RCC 7860 (cell line): ENCODE measurements at regions not wholly inside any gene's neighbourhood (a gene's known extent, or its start where the extent isn't known, plus 50 kb on each side); places are given as distances from the start of the nearest gene placed in this dataset.

ENCODE experiments used
- DNase-seq: peaks from one replicate; pipeline ENCODE4 v3.0.0-alpha.2; 2015; ENCODE audit warnings: low spot score
- FAIRE-seq: peaks from 2 replicates; lab custom pipeline; 2012; peaks lifted over from hg19 to GRCh38; lab: Jason Lieb, UNC

DNA sequence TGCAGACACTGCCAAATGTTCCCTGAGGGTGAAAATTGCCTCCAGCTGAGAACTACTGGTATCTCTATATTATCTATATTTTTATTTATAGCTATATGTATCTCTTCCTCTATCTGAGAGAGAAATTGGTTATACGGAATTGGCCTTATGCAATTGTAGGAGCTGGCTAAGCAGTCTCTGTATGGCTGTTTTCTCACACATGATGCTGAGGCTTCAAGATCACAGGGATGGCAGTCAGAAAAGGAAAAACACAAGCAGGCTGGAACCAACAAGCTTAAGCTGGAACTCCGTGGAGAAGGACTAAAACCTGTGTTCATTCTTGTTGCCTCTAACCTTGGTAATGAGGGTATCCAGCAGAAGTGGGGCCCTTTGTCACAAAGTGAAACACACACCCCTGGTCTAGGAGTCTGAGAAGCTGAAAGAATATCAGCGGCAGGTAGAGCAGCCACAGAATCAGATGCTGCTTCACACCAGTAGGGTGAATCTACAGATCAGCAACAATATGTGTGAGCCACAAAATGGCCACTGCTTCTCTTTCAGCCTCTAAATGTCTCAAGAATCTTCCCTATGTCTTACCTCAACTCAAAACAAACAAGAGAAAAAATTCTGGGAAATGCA, 166.5 kb upstream of the PPP1R2C start:
- no peak for DNase-seq
- no peak for FAIRE-seq

DNA sequence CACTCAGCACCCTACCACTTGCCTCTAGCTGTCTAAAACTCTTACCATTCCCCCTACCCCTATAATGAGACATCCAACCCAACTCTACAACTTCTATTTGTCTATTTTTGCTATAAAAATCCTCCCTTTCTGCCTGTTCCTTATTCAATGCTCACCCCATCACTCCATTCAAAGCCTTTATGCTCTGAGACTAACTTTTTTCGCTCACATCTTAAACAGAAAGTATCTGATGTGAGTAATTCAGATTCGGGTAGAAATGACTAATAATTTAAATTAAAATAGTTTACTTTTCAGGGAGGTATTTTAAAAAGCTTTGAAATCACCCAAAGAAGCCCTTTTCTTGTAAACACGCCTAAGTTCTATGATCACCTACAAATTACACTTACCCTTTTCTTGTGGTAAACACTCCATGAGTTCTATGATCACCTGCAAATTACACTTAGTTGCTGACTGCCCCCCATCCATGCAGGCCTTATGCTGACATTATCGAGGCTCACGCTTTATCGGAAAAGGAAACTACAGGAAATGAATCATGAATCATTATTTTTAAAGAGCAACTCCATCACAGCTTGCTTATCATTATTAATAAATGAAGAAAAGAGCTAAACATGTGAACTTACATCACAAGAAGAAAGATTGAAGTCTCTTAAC, 168.7 kb upstream of the PPP1R2C start:
- no peak for FAIRE-seq
- DNase-seq: no peak

DNA sequence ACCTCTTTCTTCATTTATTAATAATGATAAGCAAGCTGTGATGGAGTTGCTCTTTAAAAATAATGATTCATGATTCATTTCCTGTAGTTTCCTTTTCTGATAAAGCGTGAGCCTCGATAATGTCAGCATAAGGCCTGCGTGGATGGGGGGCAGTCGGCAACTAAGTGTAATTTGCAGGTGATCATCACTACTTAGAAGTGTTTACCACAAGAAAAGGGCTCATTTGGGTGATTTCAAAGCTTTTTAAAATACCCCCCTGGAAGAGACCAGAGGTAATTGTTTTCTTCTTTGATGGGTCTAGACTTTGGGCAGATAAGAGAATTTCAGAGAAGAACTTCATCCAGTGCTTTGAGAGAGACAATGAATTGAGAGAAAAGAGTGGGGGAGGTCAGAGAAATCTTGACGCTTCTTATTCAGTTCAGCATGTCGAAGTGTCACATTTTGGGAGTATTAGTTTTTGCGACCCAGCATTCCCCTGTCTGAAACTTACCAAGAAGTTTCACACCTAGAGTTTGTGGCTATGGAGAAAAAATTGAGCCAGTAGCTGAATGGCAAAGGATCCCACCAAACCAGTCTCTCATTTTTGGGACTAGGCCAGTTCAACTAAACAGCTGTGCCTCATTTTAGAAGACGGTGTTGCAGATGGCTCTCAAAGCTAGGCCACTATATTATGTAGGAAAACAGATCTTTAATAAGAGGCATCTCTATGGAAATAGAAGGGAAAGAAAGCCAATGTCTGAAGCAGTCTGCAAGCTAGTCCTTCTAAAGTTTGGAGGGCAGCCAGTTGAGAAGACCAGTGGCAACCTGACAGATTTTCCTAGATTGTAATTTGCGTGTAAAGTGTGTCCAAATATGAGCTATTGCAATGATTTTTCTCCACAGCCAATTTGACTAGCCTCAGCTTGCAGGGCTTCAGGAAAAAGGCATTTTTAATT, 171.0 kb upstream of the PPP1R2C start:
- FAIRE-seq (no peak), DNase-seq (no peak)

DNA sequence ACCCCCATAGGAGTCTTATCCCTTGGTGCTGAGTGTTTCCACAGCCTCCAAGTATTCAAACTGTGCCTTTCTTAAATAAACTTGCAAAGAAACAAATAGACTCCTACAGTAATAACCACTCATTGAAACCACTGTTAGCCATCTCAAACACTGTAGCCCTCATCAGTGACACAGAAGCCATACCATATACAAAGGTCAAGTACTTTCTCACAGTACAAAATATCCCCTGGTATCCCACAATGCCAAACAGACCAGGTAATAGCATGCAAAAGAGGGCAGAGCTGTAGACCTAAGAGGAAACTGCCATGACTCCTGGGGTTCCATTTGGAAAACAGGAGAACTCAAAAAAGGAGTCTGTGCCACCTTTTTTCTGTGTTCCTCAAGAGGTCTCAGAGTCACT, 173.8 kb upstream of the PPP1R2C start:
- DNase-seq: no peak
- no peak for FAIRE-seq

DNA sequence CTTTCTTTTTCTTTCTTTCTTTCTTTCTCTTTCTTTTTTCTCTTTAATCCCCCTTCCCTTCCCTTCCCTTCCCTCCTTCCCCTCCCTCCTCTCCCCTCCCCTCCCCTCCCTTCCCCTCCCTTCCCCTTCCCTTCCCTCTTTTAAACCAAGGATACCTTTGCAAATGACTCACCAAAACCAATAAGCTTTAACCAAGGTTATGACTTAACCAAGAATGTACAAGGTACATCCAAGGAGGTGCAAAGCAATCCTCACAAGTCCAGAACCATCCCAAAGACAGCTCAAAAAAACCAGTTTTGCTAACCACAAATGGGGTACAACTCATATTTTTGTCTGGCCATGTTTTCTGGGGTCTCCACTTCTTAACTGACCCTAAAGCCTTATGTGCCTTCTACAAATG, 174.7 kb upstream of the PPP1R2C start:
- DNase-seq (peak; percentile 5), FAIRE-seq (no peak)

DNA sequence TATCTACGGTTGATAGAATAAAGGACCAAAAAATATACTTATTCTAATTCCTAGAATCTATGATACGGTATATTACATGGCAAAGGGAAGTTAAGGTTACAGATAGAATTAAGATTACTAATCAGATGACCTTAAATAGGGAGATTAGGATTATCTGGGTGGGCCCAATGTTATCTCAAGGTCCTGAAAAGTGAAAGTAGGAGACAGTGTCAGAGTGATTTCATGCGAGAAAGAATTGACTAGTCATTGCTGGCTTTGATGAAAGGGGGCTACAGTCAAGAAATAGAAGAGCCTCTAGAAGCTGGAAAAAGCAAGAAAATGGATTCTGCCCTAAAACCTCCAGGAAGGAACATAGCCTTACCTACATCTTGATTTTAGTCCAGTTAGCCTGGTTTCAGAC, 176.9 kb upstream of the PPP1R2C start:
- DNase-seq: no peak
- no peak for FAIRE-seq

DNA sequence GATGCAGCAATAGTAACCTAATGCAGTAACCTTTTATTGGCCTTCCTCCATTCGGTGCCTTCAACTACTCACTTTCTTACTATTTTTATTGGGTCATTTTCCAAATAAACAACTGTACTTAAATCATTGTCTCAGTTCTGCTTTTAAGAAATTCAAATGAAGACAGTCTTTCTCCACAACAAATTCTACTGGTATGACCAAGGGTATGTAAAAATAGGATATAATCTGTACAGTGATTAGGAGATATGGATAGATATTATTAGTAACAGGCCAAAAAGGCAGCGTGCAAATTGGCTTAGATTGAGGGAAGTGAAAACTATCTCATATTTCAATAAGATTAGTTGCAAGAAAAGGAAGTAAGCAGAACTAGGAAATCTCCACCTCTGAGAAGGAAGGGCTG, 177.4 kb upstream of the PPP1R2C start:
- DNase-seq: no peak
- FAIRE-seq: no peak

DNA sequence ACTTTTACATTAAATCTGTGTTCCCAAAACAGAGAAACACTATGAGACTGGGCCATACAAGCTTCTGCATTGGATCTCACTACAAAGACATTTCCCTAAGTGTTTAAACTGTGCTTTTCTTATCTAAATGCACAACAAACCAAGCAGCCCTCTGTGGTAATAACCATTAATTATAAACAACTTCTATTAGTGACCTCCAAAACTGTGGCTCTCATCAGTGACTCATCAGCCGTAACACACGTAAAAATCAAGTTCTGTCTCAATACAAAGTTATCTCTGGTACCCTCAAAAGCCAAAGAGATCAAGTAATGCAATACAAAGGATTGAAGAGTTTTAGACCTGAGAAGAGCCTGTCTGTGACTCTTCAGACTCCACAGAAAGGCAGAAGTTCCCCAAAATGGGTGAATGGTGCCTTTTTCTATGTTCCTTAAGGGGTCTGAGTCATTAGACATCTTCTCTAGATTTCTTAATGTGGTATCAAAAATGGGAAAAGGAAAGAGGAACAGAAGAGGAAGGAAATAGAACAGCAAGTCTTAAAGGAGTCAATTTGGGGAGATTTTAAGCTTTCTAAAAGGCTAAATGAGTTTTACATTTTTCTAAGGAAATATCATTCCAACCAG, 189.8 kb upstream of the PPP1R2C start:
- no peak for DNase-seq
- FAIRE-seq: no peak

DNA sequence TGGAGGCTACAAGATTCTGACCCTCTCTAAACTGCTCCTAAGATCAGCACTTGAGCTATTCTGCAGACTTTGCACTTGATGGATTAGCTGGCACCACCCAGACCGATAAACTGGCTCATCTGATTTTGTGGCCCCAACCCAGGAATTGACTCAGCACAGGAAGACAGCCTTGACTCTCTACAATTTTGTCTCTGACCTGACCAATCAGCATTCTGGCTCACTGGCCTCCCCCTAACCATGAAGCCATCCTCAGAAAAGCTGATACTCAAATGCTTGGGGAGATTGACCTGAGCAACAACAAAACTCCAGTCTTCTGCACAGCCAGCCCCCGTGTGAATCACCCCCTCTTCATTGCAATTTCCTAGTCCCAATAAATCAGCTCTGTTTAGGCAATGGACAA, 195.4 kb upstream of the PPP1R2C start:
- FAIRE-seq: no peak
- DNase-seq: no peak

DNA sequence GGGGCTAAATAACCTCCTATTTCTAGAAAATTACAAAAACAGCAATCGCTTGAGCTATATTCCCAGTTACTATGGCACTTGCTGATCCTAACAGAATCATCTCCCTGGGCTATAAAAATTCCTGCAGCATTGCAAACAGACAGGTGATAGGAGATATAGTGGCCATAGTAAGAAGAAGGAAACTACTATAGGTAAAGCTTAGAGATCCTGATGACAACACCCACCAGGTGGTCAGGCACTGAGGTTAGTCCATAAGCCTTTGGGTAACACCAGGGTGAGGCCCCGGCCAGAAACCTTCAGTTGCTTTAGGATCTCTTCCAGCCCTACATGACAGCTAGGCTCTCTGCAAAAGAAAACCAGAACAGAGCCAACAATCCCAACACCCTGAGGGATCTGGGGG, 197.9 kb upstream of the PPP1R2C start:
- DNase-seq (no peak), FAIRE-seq (no peak)

DNA sequence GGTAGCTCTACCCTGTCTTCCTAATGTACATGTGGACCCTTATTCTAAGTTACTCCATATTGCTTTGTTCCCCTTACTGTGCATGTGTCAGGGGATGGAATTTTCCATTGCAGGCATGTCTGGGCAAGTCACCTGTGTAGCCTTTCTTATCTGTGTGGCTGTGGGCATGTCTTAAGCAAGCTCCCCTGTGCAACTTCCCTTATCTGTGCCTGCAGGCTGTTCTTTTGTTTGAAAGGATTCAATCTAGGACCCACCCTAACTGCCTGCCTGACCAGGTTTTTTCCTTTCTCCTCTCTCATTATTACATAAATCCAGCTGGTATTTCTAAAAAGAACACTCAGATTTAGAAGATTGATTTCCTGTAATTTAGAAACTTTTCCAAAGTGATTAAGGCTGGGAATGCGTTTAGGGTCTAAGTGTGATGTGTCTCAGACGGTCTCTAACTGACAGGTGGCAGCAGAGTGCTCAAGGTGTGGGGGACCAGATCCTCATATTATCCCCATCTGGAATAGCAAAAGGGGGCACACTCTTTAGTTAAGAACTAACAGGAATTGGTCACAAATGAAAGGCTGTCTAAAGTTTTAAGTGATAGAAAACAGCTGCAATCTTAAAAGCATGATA, 198.9 kb upstream of the PPP1R2C start:
- FAIRE-seq (no peak), DNase-seq (no peak)

DNA sequence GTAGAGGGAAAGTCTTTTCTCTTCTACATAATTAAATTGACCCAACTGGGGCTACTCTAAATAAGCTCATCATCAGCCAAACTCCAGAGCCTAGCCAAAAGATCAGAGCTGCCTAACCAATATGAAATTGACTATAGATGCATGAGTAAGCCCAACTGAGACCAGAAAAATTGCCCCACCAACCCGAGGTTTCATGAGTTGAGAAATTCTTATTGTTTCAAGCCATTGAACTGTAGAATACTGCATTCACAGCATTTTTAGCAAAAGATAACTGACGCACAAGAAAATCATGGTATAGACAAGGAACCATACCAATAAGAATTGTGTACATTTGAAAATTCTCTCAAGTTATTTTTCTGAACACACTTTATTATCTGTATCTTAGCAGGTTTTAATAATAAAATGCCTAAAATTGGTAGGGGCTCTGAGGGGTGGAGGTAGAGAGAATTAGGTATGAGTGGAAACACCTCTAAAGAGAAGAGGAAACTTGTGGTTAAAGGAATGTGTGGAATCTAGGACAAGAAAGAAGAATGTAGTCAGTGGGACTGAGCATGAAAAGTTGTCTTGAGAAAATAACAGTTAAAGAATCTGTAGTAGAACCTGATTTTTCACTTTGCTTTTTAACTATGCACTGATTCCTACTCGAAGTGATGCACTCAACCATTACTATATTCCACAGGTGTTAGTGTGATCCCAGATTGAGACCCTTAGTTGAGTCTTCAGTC, 200.9 kb upstream of the PPP1R2C start:
- peak; percentile 43 for DNase-seq
- peak; percentile 79 for FAIRE-seq

DNA sequence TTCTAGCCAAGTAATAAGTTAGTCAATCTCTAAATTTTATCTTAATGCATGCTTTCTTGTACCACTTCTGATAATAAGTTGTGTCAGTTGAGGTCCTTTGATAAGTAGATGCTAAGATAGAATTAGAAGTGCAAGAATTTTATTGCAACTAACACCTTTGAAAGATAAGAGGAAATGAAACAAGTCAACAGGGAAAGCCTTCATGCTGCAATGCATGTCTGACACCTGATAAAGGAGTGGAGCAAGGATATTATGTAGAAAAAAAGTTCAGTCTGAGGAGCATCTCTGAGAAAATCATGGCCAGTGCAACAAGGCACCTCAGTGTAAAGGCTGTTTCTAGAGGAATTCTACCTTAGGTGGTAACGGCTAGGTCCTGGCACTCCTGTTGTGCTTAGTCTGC, 210.7 kb upstream of the PPP1R2C start:
- FAIRE-seq (no peak), DNase-seq (no peak)

DNA sequence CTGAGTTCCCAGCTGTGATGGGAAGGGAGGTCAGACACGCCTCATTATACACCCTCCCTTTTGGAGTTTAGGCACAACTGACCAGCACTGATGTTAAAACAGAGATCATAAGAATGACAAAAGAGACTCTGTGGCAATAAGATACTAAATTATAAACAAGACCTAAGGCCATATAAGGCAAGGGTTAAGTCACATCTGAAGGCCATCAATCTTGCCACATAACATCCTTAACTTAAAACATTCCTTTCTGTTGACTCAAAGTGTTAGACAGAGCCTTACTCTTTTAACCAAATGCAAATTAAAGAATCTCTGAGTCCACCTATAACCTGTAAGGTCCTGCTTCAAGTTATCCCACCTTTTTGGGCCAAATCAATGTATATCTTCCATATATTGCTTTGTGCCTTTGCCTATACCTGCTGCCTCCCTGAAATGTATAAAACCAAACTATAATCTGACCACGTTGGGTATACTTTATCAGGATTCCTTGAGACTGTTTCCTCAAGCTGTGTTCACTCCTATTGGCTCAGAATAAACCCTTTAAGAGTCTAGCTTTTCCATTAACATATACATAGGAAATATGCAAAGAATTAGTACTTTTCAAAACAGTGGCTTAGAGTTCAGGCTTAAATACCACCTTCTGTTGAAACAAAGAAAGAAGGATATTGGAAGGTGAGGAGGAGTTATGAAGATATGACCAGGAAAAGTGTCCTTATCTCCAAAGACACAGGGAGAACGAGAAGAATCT, 214.4 kb upstream of the PPP1R2C start:
- FAIRE-seq: no peak

DNA sequence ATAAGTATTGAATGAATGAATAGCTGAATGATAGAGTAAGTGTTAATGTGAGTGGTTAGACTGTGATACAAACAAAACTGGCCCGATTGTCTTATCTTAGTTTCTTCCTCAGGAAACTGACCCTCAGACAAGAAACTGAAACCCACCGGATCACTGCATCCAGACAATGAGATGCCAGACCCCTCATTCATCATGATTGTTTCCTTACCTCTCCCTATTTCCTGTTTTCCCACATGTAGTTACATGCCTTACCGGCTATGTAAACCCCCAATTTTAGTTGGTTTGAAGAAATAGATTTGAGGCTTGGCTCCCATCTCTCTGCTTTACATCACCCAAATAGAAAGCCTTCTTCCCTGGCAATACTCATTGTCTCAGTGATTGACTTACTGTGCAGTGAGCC, 218.9 kb upstream of the PPP1R2C start:
- FAIRE-seq (no peak), DNase-seq (no peak)

More for the DNA sequence above, 214.4 kb upstream of the PPP1R2C start:
- peak; percentile 59 for DNase-seq

DNA sequence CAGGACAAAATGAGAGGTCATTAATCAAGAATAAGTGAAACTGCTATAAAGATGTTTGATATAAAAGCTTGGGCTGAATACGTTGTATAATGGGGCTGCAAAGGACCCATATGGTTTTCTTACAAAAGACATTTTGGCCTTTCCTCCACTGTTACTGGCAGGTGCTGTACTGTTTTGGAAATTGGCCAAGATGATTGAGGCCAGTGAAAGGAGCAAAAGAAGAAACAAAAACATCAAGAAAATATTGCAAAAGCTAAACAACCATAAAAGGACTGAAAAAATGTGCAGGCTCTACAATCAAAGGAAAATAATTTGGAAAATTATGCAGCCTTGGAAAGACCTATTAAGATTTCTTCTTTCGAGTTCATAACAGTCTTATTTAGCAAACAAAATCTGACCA, 222.2 kb upstream of the PPP1R2C start:
- no peak for DNase-seq
- no peak for FAIRE-seq

DNA sequence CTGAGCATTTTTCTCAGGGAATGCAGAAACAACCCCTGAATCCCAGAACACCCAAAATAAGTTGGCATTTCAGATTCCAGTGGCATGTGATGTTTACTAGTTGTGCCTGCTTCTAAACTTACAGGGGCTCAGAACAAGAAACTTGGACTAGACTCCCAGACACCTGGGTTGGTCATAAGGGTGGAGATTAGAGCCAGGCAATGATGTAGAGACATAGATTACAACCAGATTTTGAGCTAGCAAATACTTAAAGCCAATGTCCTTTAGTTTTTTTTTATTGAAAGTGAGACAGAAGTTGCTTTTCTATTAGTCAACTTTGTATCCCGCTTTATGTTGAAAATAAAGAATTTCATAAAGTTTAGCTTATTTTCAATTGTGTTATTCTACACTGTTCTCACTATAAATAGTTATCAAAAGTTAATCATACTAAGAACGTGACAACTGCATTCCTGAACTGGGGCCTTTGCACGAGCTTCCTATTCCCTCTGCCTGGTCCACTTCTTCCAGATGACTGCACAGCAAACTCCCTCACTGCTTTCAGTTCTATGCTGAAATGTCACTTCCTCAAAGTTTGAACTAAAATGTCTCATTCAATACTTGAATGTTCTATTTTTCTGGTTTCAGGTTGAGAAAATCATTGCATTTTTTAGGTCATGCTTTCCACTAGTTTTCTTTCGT, 224.7 kb upstream of the PPP1R2C start:
- DNase-seq (peak; percentile 6), FAIRE-seq (peak; percentile 75)

DNA sequence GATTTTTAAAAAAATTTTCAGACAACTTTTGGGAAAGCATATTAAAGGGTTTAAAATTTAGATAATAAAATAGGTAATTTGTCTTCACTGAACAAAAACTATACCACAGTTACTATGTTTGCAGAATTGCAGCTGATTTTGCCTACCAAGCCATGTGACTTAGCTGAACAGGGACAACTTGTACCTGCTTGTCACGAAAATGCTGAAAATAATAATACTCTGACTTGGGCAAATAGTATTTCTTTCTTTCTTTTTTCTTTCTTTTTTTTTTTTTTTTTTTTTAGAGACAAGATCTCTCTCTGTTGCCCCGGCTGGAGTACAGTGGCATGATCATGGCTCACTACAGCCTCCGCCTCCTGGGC, 225.2 kb upstream of the PPP1R2C start:
- FAIRE-seq: no peak

DNA sequence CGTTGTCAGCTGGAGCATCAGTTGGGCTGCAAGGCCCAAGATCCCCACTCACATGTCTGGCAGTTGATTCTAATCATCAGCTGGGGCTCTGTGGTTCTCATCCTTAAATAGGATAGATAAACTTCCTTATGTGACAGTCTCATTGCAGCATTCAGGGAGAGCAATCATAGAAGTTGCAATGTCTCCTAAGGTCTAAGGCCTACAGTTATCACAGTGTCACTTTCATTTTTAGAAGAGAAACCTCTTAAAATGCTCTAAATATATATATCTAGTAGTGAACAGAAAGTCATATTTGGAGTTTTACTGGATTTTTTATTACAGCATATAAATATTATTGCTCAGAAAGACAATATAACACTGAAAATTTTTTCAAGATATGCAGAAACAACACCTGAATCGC, 226.0 kb upstream of the PPP1R2C start:
- DNase-seq (no peak), FAIRE-seq (no peak)

More for the DNA sequence above, 225.2 kb upstream of the PPP1R2C start:
- DNase-seq: no peak
